K562 (cell line): ENCODE measurements at regions not wholly inside any gene's neighbourhood (a gene's known extent, or its start where the extent isn't known, plus 50 kb on each side); places are given as distances from the start of the nearest gene placed in this dataset.

Experiments
- ATAC-seq: fragments of 200-7000 bp; cut with Tn5 transposase; 3 replicates; pipeline ENCODE4 v1.9.1; 2020; ENCODE audit warnings: moderate library complexity
- BruUV-seq: library from RNA; stranded (reverse); fragments of 400-500 nt; replicated peaks from 2 replicates; lab custom pipeline; 2021; lab: Mats Ljungman, UMichigan
- CTCF ChIA-PET: fragments of 300-600 bp; formaldehyde crosslinking; extraction: SDS; loops from one replicate; lab custom pipeline; 2021; ENCODE audit warnings: low intra/inter-chr PET ratio; lab: Yijun Ruan, JAX
- POLR2A ChIA-PET: fragments of 300-600, 350-650 bp; sonication (Branson Sonifier 250); formaldehyde crosslinking; extraction: SDS; loops from one replicate; lab custom pipeline; 2021; ENCODE audit warnings: antibody characterized with exemption, inconsistent platforms; lab: Yijun Ruan, JAX
- DNase-seq, 4 experiments: peaks; one replicate each; pipeline versions ENCODE4 v3.0.0 to v3.0.0-alpha.2; 2011 to 2018; ENCODE audit warnings: low spot score in 3 of 4, mixed read lengths in 3 of 4; ENCODE audit errors: extremely low read depth in 1 of 4
- FAIRE-seq: peaks from 2 replicates; lab custom pipeline; 2011; peaks lifted over from hg19 to GRCh38; lab: Jason Lieb, UNC
- H2AFZ ChIP-seq: 2 replicates; pipeline ENCODE4 v1.6.0; 2011; ENCODE audit warnings: low read depth, low read length, control low read depth, inconsistent platforms
- H3K27ac ChIP-seq: fragments of 200-600 bp; 3 replicates; pipeline ENCODE4 v1.8.0; 2011; ENCODE audit warnings: low read depth, mild to moderate bottlenecking, control low read depth, inconsistent platforms, low read length, moderate library complexity, mixed read lengths; ENCODE audit errors: extremely low read depth
- H3K27me3 ChIP-seq, 2 experiments: fragments of 300-600 bp in 1 of 2; 2 replicates in 1 of 2; 3 replicates in 1 of 2; pipeline versions ENCODE4 v1.6.0 to v1.8.0; 2011; ENCODE audit warnings: inconsistent platforms in 2 of 2, low read length in 2 of 2, mild to moderate bottlenecking in 1 of 2, mixed read lengths in 1 of 2, moderate library complexity in 1 of 2; ENCODE audit not compliant: control insufficient read depth in 2 of 2, insufficient read depth in 2 of 2
- H3K36me3 ChIP-seq: fragments of 300-600 bp; 3 replicates; pipeline ENCODE4 v1.8.0; 2011; ENCODE audit warnings: mild to moderate bottlenecking, low read length, inconsistent platforms; ENCODE audit not compliant: control insufficient read depth, insufficient read depth
- H3K4me1 ChIP-seq, 2 experiments: fragments of 200-600 bp in 1 of 2; replicated peaks in 1 of 2; 2 replicates in 1 of 2; 3 replicates in 1 of 2; pipeline versions ENCODE4 v1.5.1 to v1.8.0; 2011; ENCODE audit warnings: inconsistent platforms in 2 of 2, low read length in 2 of 2, mild to moderate bottlenecking in 1 of 2, mixed read lengths in 1 of 2, moderate library complexity in 1 of 2; ENCODE audit not compliant: control insufficient read depth in 2 of 2, insufficient read depth in 2 of 2
- H3K4me2 ChIP-seq: 2 replicates; pipeline ENCODE4 v1.6.1; 2011; ENCODE audit warnings: low read length, control low read depth, inconsistent platforms, mixed read lengths; ENCODE audit not compliant: insufficient read depth
- H3K4me3 ChIP-seq: fragments of 200-600 bp; sonication (generic), shearing (Covaris generic); 2 replicates; pipeline ENCODE4 v1.5.1; 2016; ENCODE audit warnings: control low read depth, inconsistent platforms
- H3K79me2 ChIP-seq: fragments of 200-600 bp; 3 replicates; pipeline ENCODE4 v1.8.0; 2011; ENCODE audit warnings: low read length, inconsistent platforms; ENCODE audit not compliant: control insufficient read depth, insufficient read depth
- H3K9ac ChIP-seq, 2 experiments: 2 replicates each; pipeline versions ENCODE4 v1.6.0 to v1.6.1; 2011; ENCODE audit warnings: low read depth in 2 of 2, low read length in 2 of 2, control low read depth in 1 of 2, inconsistent platforms in 1 of 2, mild to moderate bottlenecking in 1 of 2, mixed read lengths in 1 of 2; ENCODE audit not compliant: insufficient read depth in 1 of 2
- H3K9me1 ChIP-seq: one replicate; pipeline ENCODE4 v1.6.0; 2011; ENCODE audit warnings: inconsistent platforms, mild to moderate bottlenecking, low read length, moderate library complexity; ENCODE audit not compliant: control insufficient read depth, insufficient read depth
- H3K9me3 ChIP-seq: replicated peaks from 2 replicates; pipeline ENCODE4 v1.5.1; 2011; ENCODE audit warnings: low read depth, low read length, inconsistent platforms; ENCODE audit not compliant: control insufficient read depth, insufficient read depth
- H4K20me1 ChIP-seq: replicated peaks from 2 replicates; pipeline ENCODE4 v1.6.1; 2011; ENCODE audit warnings: low read length, inconsistent platforms, mixed read lengths; ENCODE audit not compliant: control insufficient read depth, insufficient read depth
- FOXP1 ChIP-seq: sonication (generic); formaldehyde crosslinking; IDR thresholded peaks from 2 replicates; pipeline ENCODE4 v1.8.0; 2022; ENCODE audit warnings: mild to moderate bottlenecking, missing genetic modification reagents
- TCF7L2 ChIP-seq: fragments of 150-350 bp; IDR thresholded peaks from 2 replicates; pipeline ENCODE4 v1.6.1; 2016; ENCODE audit warnings: low read depth, mild to moderate bottlenecking, low read length, moderate library complexity
- WGBS: fragments of 100-300 bp; shearing (Covaris generic); methylation state at CpG from one replicate; pipeline ENCODE4 v1.1.6; 2016; ENCODE audit warnings: low coverage, mixed read lengths; ENCODE audit not compliant: insufficient coverage; ENCODE audit errors: missing lambda C conversion rate; 5-methylcytosine and 5-hydroxymethylcytosine counted together
- in situ Hi-C: fragments of 300-500 bp; cut with MboI; formaldehyde crosslinking; loops from 4 replicates; pipeline ENCODE4 v1.15.0; 2018; ENCODE audit warnings: inconsistent platforms, mixed read lengths
- intact Hi-C: fragments of 100-400 bp; cut with micrococcal nuclease; formaldehyde crosslinking; loops from 2 replicates; pipeline ENCODE4 v1.14.2; 2022
- TF ChIP-seq, protein P1 (sequence below): sonication (generic); formaldehyde crosslinking; IDR thresholded peaks from 2 replicates; pipeline ENCODE4 v1.8.1; 2023; ENCODE audit warnings: mild to moderate bottlenecking, missing genetic modification reagents
- TF ChIP-seq, protein P2 (sequence below): IDR thresholded peaks from 2 replicates; pipeline ENCODE4 v1.6.1; 2011; ENCODE audit not compliant: insufficient read length; ENCODE audit errors: extremely low read depth

DNA sequence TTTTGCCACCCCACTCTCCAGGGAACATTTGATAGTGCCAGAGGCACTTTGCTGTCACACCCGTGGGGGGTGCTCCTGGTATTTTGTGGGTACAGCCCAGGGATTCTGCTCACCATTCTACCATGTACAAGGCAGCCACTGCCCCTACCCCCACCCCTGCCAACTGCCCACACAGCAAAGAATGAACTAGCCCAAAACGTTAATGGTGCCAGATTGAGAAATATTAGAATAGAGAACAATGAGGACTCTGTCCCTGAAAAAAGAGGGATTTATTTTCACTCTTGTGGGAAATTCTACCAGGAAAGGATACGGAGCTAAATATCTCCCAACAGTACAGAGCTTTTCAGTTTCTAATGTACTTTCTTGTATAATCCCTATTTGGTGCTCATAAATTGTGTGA is 154.5 kb upstream of the SUCLG2 start:
- no peaks in the 10 kb centered on the region for H3K4me1 ChIP-seq
- H3K4me2 ChIP-seq = no peak overlapping the region
- no peak for DNase-seq
- ChIA-PET CTCF (no interaction called here), POLR2A (interaction anchor here (0.7 kb wide), 1 partner anchor 1883 kb away, joined by 3 read pairs; no protein-coding TSS in a partner anchor)
- no peak for ATAC-seq
- H3K79me2 ChIP-seq = no peaks in the 10 kb centered on the region
- H3K27ac ChIP-seq = no peak overlapping the region
- H3K9me3 ChIP-seq = no peaks in the 10 kb centered on the region
- H3K9me1 ChIP-seq = no peaks in the 10 kb centered on the region
- no peak overlapping the region for H3K4me3 ChIP-seq
- no TSS peak for BruUV-seq
- intact Hi-C loops (no loop called here), in situ Hi-C loops (no loop called here)
- no peaks in the 10 kb centered on the region for H3K27me3 ChIP-seq
- no peak overlapping the region for H3K9ac ChIP-seq
- H3K36me3 ChIP-seq = no peaks in the 10 kb centered on the region
- WGBS = 0% methylated on average over 3 of the region's 3 CpGs
- no peaks in the 10 kb centered on the region for H4K20me1 ChIP-seq
- TF ChIP-seq TCF7L2 (no peak), FOXP1 (CRISPR knock-in tag) (no peak)
- TF ChIP-seq, protein P1, sequence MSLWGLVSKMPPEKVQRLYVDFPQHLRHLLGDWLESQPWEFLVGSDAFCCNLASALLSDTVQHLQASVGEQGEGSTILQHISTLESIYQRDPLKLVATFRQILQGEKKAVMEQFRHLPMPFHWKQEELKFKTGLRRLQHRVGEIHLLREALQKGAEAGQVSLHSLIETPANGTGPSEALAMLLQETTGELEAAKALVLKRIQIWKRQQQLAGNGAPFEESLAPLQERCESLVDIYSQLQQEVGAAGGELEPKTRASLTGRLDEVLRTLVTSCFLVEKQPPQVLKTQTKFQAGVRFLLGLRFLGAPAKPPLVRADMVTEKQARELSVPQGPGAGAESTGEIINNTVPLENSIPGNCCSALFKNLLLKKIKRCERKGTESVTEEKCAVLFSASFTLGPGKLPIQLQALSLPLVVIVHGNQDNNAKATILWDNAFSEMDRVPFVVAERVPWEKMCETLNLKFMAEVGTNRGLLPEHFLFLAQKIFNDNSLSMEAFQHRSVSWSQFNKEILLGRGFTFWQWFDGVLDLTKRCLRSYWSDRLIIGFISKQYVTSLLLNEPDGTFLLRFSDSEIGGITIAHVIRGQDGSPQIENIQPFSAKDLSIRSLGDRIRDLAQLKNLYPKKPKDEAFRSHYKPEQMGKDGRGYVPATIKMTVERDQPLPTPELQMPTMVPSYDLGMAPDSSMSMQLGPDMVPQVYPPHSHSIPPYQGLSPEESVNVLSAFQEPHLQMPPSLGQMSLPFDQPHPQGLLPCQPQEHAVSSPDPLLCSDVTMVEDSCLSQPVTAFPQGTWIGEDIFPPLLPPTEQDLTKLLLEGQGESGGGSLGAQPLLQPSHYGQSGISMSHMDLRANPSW = no peak
- TF ChIP-seq, protein P2, sequence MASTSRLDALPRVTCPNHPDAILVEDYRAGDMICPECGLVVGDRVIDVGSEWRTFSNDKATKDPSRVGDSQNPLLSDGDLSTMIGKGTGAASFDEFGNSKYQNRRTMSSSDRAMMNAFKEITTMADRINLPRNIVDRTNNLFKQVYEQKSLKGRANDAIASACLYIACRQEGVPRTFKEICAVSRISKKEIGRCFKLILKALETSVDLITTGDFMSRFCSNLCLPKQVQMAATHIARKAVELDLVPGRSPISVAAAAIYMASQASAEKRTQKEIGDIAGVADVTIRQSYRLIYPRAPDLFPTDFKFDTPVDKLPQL = no peak
- no peak for FAIRE-seq
- no peak overlapping the region for H2AFZ ChIP-seq
